Astrocyte (in vitro differentiated cells and primary cell): ENCODE measurements at regions not wholly inside any gene's neighbourhood (a gene's known extent, or its start where the extent isn't known, plus 50 kb on each side); places are given as distances from the start of the nearest gene placed in this dataset.

ENCODE experiments used
- DNase-seq: peaks from one replicate; pipeline ENCODE4 v3.0.0-alpha.2; 2010; ENCODE audit warnings: low read depth
- FAIRE-seq: peaks from 2 replicates; lab custom pipeline; 2011; peaks lifted over from hg19 to GRCh38; lab: Jason Lieb, UNC
- H2AFZ ChIP-seq: 2 replicates; pipeline ENCODE4 v1.6.0; 2012; ENCODE audit warnings: low read depth, low read length, inconsistent platforms
- H3K27ac ChIP-seq: 2 replicates; pipeline ENCODE4 v1.5.1; 2011; ENCODE audit warnings: low read depth, low read length, inconsistent platforms
- H3K27me3 ChIP-seq: 2 replicates; pipeline ENCODE4 v1.6.0; 2011; ENCODE audit warnings: low read length, inconsistent platforms; ENCODE audit not compliant: insufficient read depth
- H3K36me3 ChIP-seq: 2 replicates; pipeline ENCODE4 v1.5.1; 2011; ENCODE audit warnings: low read length, inconsistent platforms; ENCODE audit not compliant: insufficient read depth
- H3K4me1 ChIP-seq: 2 replicates; pipeline ENCODE4 v1.5.1; 2011; ENCODE audit warnings: low read length, inconsistent platforms; ENCODE audit not compliant: insufficient read depth
- H3K4me2 ChIP-seq: 2 replicates; pipeline ENCODE4 v1.6.0; 2012; ENCODE audit warnings: low read length, inconsistent platforms
- H3K4me3 ChIP-seq: 2 replicates; pipeline ENCODE4 v1.5.1; 2011; ENCODE audit warnings: low read depth, mild to moderate bottlenecking, low read length, inconsistent platforms; ENCODE audit not compliant: insufficient read depth
- H3K79me2 ChIP-seq: 2 replicates; pipeline ENCODE4 v1.6.0; 2012; ENCODE audit warnings: mild to moderate bottlenecking, low read length, inconsistent platforms; ENCODE audit not compliant: insufficient read depth
- H3K9ac ChIP-seq: 2 replicates; pipeline ENCODE4 v1.6.0; 2012; ENCODE audit warnings: mild to moderate bottlenecking, low read length, inconsistent platforms
- H3K9me3 ChIP-seq: 2 replicates; pipeline ENCODE4 v1.5.1; 2012; ENCODE audit warnings: low read depth, mild to moderate bottlenecking, low read length, inconsistent platforms; ENCODE audit not compliant: insufficient read depth
- H4K20me1 ChIP-seq: 2 replicates; pipeline ENCODE4 v1.6.0; 2012; ENCODE audit warnings: low read length, inconsistent platforms; ENCODE audit not compliant: insufficient read depth
- H3K27ac Mint-ChIP-seq: one replicate; pipeline ENCODE4 v1.8.0; 2021; ENCODE audit warnings: mild to moderate bottlenecking, mixed read lengths; ENCODE audit not compliant: unreplicated experiment
- H3K27me3 Mint-ChIP-seq: one replicate; pipeline ENCODE4 v1.8.0; 2021; ENCODE audit warnings: low read depth, mixed read lengths; ENCODE audit not compliant: unreplicated experiment
- H3K36me3 Mint-ChIP-seq: one replicate; pipeline ENCODE4 v1.8.0; 2021; ENCODE audit warnings: low read depth, mixed read lengths; ENCODE audit not compliant: unreplicated experiment
- H3K4me1 Mint-ChIP-seq: one replicate; pipeline ENCODE4 v1.8.0; 2021; ENCODE audit warnings: low read depth, mixed read lengths; ENCODE audit not compliant: unreplicated experiment
- H3K4me3 Mint-ChIP-seq: one replicate; pipeline ENCODE4 v1.8.0; 2021; ENCODE audit warnings: mild to moderate bottlenecking, moderate library complexity, mixed read lengths; ENCODE audit not compliant: unreplicated experiment
- H3K9me3 Mint-ChIP-seq: one replicate; pipeline ENCODE4 v1.8.0; 2021; ENCODE audit warnings: mild to moderate bottlenecking, mixed read lengths; ENCODE audit not compliant: unreplicated experiment
- EZH2 ChIP-seq: IDR thresholded peaks from 2 replicates; pipeline ENCODE4 v1.6.1; 2012; ENCODE audit warnings: mild to moderate bottlenecking, low read length, inconsistent platforms; ENCODE audit not compliant: insufficient read depth
- TF ChIP-seq, protein P1 (sequence below): IDR thresholded peaks from 2 replicates; pipeline ENCODE4 v1.5.1; 2011; ENCODE audit warnings: low read depth, mild to moderate bottlenecking, inconsistent platforms, low read length, moderate library complexity; ENCODE audit not compliant: insufficient read depth

DNA sequence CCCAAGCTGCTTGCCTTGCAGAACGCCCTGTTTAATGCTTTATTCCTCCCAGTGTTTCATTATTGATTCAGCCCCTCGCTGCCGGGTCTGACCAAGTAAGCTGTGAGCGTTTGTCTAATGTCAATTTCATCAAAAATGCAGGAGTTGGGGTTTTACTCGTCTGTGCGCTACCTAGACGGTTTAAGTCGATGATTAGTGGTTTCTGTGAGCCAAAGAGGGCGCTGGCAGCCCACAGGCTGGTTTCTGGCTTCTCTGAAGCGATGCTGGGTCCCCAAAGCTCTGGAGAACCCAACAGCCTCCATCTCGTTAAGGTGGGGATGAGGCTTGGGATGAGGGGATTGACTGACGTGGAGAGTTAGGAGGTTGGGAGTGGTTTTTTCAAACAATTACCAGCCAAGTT lies 102.9 kb downstream of the SYF2 start:
- no peak for FAIRE-seq

DNA sequence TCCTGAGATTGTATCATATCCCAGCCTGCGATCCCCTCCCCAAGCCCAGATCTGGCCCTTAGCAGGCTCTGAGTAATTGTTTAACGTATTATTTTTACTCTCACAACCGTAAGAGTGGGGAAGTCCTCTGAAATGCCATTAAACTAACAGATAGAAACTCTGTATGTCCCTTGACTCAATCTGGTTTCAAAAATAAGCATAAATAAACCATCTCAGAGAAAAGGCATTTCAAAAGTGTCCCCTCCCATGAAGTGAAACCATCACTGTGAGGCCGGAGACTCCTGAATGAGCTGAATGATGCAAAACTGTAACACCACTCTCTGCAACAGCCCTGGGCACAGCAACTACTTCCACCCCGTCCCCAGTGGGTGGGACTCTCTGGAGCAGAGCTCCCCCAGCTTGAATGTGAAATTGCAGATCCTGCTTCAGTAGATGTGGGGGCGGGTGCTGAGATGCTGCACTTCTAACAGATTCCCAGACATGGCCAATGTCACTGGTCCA lies 104.1 kb downstream of the SYF2 start:
- no peak overlapping the region for H3K27ac ChIP-seq
- no peak overlapping the region for H3K4me3 ChIP-seq
- H2AFZ ChIP-seq: no peak overlapping the region
- no peaks in the 10 kb centered on the region for H3K79me2 ChIP-seq
- Mint-ChIP-seq H3K36me3 (peaks cover 2% of the 10 kb centered on the region), H3K27ac (peak overlapping the region; percentile 27), H3K9me3 (no peaks in the 10 kb centered on the region), H3K4me1 (peaks cover 6% of the 10 kb centered on the region), H3K4me3 (no peak overlapping the region), H3K27me3 (peaks cover 23% of the 10 kb centered on the region)
- H3K27me3 ChIP-seq: peaks cover 19% of the 10 kb centered on the region
- no peak overlapping the region for H3K9ac ChIP-seq
- no peaks in the 10 kb centered on the region for H4K20me1 ChIP-seq
- no peaks in the 10 kb centered on the region for H3K4me1 ChIP-seq
- DNase-seq (no peak), FAIRE-seq (no peak)
- H3K36me3 ChIP-seq: no peaks in the 10 kb centered on the region
- H3K9me3 ChIP-seq: no peaks in the 10 kb centered on the region
- H3K4me2 ChIP-seq: no peak overlapping the region
- TF ChIP-seq EZH2: no peak
- TF ChIP-seq, protein P1, sequence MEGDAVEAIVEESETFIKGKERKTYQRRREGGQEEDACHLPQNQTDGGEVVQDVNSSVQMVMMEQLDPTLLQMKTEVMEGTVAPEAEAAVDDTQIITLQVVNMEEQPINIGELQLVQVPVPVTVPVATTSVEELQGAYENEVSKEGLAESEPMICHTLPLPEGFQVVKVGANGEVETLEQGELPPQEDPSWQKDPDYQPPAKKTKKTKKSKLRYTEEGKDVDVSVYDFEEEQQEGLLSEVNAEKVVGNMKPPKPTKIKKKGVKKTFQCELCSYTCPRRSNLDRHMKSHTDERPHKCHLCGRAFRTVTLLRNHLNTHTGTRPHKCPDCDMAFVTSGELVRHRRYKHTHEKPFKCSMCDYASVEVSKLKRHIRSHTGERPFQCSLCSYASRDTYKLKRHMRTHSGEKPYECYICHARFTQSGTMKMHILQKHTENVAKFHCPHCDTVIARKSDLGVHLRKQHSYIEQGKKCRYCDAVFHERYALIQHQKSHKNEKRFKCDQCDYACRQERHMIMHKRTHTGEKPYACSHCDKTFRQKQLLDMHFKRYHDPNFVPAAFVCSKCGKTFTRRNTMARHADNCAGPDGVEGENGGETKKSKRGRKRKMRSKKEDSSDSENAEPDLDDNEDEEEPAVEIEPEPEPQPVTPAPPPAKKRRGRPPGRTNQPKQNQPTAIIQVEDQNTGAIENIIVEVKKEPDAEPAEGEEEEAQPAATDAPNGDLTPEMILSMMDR: no peak

More for the DNA sequence above, 102.9 kb downstream of the SYF2 start:
- Histone ChIP-seq H3K27ac (no peak overlapping the region), H3K79me2 (no peaks in the 10 kb centered on the region), H3K4me1 (no peaks in the 10 kb centered on the region), H4K20me1 (no peaks in the 10 kb centered on the region), H2AFZ (no peak overlapping the region), H3K4me3 (no peak overlapping the region), H3K9me3 (no peaks in the 10 kb centered on the region), H3K4me2 (no peak overlapping the region), H3K9ac (no peak overlapping the region), H3K27me3 (peaks cover 20% of the 10 kb centered on the region), H3K36me3 (no peaks in the 10 kb centered on the region)
- no peak for DNase-seq
- H3K27me3 Mint-ChIP-seq: peaks cover 29% of the 10 kb centered on the region
- H3K4me1 Mint-ChIP-seq: peaks cover 4% of the 10 kb centered on the region
- no peak overlapping the region for H3K27ac Mint-ChIP-seq
- TF ChIP-seq, protein P1: no peak
- no peak for TF ChIP-seq EZH2
- H3K36me3 Mint-ChIP-seq: peaks cover 2% of the 10 kb centered on the region
- H3K9me3 Mint-ChIP-seq: no peaks in the 10 kb centered on the region
- H3K4me3 Mint-ChIP-seq: no peak overlapping the region

DNA sequence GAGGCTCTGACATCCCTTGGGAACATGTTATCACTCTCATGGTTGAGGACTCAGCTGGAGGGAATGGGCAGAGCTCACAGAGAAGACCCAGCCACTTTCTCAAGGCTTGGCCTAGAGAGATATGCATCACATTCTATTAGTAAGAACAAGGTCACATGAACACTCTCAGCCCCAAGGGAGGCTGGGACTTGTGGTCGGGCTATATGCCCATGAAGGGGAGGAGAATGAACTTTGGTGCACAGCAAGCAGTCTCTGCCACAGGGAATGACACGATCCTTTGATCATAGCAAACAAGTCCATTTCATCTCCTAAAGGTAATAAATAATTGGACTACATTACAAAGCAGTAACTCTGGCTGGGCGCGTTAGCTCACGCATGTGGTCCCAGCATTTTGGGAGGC lies 105.7 kb downstream of the SYF2 start:
- Mint-ChIP-seq H3K4me3 (no peak overlapping the region), H3K4me1 (peaks cover 6% of the 10 kb centered on the region), H3K27ac (no peak overlapping the region), H3K9me3 (no peaks in the 10 kb centered on the region), H3K27me3 (peaks cover 7% of the 10 kb centered on the region), H3K36me3 (peaks cover 2% of the 10 kb centered on the region)
- DNase-seq (no peak), FAIRE-seq (no peak)
- H3K79me2 ChIP-seq: no peaks in the 10 kb centered on the region
- no peak overlapping the region for H2AFZ ChIP-seq
- no peaks in the 10 kb centered on the region for H3K4me1 ChIP-seq
- H3K27me3 ChIP-seq: peaks cover 16% of the 10 kb centered on the region
- no peaks in the 10 kb centered on the region for H3K9me3 ChIP-seq
- TF ChIP-seq, protein P1: no peak
- no peak for TF ChIP-seq EZH2
- no peak overlapping the region for H3K27ac ChIP-seq
- no peaks in the 10 kb centered on the region for H4K20me1 ChIP-seq
- H3K36me3 ChIP-seq: no peaks in the 10 kb centered on the region
- H3K9ac ChIP-seq: no peak overlapping the region
- H3K4me3 ChIP-seq: no peak overlapping the region
- no peak overlapping the region for H3K4me2 ChIP-seq
